Gastrocnemius medialis (tissue), 4 donors: ENCODE measurements at regions not wholly inside any gene's neighbourhood (a gene's known extent, or its start where the extent isn't known, plus 50 kb on each side); places are given as distances from the start of the nearest gene placed in this dataset.

Experiments
- CTCF ChIP-seq, 5 experiments: fragments of 450-650 bp in 3 of 5; fragments of 200-600 bp in 2 of 5; sonication (generic) in 2 of 5; IDR thresholded peaks in 4 of 5; conservative IDR thresholded peaks in 1 of 5; 1 replicate in 4 of 5; 2 replicates in 1 of 5; pipeline ENCODE4 v1.5.1; 2016 to 2019; ENCODE audit warnings: antibody characterized with exemption in 5 of 5, mild to moderate bottlenecking in 3 of 5, moderate library complexity in 3 of 5
- POLR2A ChIP-seq, 2 donors: fragments of 450-650 bp; IDR thresholded peaks; one replicate each; pipeline ENCODE4 v1.6.1; 2017; ENCODE audit warnings: antibody characterized with exemption in 2 of 2, mild to moderate bottlenecking in 2 of 2, moderate library complexity in 2 of 2

- no peak for TF ChIP-seq POLR2A (IDR thresholded peaks at IDR 0.05)
- no peak for TF ChIP-seq CTCF (IDR thresholded peaks at IDR 0.05 in 4 of 5, conservative IDR thresholded peaks at IDR 0.05 in 1 of 5)
These were observed 1812.2 kb downstream of the BRINP3 start for GRCh38 chr1:188665477-188665876.
